ENCODE measurements at regions not wholly inside any gene's neighbourhood (a gene's known extent, or its start where the extent isn't known, plus 50 kb on each side); places are given as distances from the start of the nearest gene placed in this dataset.

DNA sequence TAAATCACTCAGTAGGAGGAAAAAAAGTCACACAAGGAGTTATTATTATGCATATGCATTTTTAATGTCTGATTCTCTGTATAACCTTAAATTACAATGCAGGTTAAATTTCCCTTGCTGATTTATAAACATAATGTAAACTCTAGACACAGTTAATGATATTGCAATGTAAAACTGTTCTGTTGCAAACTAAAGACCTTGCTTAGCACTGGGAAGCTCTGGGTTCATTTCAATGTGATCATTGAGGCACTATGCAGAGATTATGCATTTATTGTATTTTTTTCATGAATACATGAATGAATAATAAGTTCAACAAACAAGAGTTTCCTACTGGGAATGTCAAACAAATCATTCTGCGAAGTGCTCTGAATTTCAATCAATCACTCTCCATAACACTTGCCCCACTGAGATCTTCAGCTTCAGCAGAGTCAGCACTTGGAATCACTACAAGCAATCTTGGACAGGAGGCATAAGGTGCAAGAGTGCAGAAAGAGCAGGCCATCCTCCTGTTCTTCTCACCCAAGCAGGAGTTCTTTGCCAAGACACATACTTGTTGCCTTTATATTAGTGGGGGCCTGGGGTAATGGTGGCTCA, 232.1 kb downstream of the CSNK1G3 start (continued):
- TF ChIP-seq, protein P1, sequence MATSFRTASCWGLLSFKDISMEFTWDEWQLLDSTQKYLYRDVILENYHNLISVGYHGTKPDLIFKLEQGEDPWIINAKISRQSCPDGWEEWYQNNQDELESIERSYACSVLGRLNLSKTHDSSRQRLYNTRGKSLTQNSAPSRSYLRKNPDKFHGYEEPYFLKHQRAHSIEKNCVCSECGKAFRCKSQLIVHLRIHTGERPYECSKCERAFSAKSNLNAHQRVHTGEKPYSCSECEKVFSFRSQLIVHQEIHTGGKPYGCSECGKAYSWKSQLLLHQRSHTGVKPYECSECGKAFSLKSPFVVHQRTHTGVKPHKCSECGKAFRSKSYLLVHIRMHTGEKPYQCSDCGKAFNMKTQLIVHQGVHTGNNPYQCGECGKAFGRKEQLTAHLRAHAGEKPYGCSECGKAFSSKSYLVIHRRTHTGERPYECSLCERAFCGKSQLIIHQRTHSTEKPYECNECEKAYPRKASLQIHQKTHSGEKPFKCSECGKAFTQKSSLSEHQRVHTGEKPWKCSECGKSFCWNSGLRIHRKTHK (tag by site-specific recombination; IDR thresholded peaks at IDR 0.05): no peak
- TF ChIP-seq ZNF155 (tag by site-specific recombination; IDR thresholded peaks at IDR 0.05) (no peak), ZNF184 (tag by site-specific recombination; IDR thresholded peaks at IDR 0.05) (no peak), ZNF76 (tag by site-specific recombination; IDR thresholded peaks at IDR 0.05; ENCODE audit: borderline replicate concordance, low read depth) (no peak)
- TF ChIP-seq, protein P2, sequence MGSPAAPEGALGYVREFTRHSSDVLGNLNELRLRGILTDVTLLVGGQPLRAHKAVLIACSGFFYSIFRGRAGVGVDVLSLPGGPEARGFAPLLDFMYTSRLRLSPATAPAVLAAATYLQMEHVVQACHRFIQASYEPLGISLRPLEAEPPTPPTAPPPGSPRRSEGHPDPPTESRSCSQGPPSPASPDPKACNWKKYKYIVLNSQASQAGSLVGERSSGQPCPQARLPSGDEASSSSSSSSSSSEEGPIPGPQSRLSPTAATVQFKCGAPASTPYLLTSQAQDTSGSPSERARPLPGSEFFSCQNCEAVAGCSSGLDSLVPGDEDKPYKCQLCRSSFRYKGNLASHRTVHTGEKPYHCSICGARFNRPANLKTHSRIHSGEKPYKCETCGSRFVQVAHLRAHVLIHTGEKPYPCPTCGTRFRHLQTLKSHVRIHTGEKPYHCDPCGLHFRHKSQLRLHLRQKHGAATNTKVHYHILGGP (tag by site-specific recombination; IDR thresholded peaks at IDR 0.05): no peak

DNA sequence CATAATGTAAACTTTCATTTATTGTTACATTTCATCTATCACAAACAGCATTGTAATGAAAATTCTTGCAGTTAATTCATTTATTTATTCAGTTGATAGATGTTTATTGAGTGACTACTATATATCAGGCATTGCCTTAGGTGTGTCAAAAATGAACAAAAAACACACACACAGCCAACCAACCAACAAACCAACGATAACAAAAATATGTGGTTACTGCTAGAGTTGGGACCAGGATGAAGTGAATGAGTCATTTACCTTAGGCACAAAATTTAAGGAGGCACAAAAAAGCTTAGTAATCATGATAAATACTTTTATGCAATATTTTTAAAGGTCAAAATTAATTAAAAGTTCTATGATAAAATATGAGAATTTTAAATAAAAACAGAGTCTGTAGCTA, 223.4 kb downstream of the CSNK1G3 start:
- Histone ChIP-seq H3K36me3 (ENCODE audit: control insufficient read depth in 2 of 2, insufficient read depth in 1 of 2, low read length in 2 of 2) (no peaks in the 10 kb centered on the region), H3K4me1 (ENCODE audit: control insufficient read depth, insufficient read depth, low read length) (no peaks in the 10 kb centered on the region), H3K4me3 (ENCODE audit: low read depth, low read length) (no peak overlapping the region), H3K27ac (ENCODE audit: extremely low read depth, low read depth, low read length) (no peak overlapping the region), H3K9me3 (ENCODE audit: control insufficient read depth, insufficient read depth, low read depth, low read length) (no peaks in the 10 kb centered on the region)
- POLR2A ChIA-PET: no interaction called here
- CTCF ChIA-PET: no interaction called here
- TF ChIP-seq ZNF140 (tag by site-specific recombination; IDR thresholded peaks at IDR 0.05): no peak
- TF ChIP-seq KLF9 (tag by site-specific recombination; IDR thresholded peaks at IDR 0.05; ENCODE audit: low read depth): no peak
- TF ChIP-seq, protein P3, sequence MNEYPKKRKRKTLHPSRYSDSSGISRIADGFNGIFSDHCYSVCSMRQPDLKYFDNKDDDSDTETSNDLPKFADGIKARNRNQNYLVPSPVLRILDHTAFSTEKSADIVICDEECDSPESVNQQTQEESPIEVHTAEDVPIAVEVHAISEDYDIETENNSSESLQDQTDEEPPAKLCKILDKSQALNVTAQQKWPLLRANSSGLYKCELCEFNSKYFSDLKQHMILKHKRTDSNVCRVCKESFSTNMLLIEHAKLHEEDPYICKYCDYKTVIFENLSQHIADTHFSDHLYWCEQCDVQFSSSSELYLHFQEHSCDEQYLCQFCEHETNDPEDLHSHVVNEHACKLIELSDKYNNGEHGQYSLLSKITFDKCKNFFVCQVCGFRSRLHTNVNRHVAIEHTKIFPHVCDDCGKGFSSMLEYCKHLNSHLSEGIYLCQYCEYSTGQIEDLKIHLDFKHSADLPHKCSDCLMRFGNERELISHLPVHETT (tag by site-specific recombination; IDR thresholded peaks at IDR 0.05): no peak
- no peak for TF ChIP-seq HOXD13 (CRISPR knock-in tag; IDR thresholded peaks at IDR 0.05; ENCODE audit: borderline replicate concordance)
- TF ChIP-seq, protein P4, sequence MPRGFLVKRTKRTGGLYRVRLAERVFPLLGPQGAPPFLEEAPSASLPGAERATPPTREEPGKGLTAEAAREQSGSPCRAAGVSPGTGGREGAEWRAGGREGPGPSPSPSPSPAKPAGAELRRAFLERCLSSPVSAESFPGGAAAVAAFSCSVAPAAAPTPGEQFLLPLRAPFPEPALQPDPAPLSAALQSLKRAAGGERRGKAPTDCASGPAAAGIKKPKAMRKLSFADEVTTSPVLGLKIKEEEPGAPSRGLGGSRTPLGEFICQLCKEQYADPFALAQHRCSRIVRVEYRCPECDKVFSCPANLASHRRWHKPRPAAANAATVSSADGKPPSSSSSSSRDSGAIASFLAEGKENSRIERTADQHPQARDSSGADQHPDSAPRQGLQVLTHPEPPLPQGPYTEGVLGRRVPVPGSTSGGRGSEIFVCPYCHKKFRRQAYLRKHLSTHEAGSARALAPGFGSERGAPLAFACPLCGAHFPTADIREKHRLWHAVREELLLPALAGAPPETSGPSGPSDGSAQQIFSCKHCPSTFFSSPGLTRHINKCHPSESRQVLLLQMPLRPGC (tag by site-specific recombination; IDR thresholded peaks at IDR 0.05): no peak
- no peak for TF ChIP-seq GLI2 (tag by site-specific recombination; IDR thresholded peaks at IDR 0.05; ENCODE audit: borderline replicate concordance, low read depth)
- TF ChIP-seq, protein P5, sequence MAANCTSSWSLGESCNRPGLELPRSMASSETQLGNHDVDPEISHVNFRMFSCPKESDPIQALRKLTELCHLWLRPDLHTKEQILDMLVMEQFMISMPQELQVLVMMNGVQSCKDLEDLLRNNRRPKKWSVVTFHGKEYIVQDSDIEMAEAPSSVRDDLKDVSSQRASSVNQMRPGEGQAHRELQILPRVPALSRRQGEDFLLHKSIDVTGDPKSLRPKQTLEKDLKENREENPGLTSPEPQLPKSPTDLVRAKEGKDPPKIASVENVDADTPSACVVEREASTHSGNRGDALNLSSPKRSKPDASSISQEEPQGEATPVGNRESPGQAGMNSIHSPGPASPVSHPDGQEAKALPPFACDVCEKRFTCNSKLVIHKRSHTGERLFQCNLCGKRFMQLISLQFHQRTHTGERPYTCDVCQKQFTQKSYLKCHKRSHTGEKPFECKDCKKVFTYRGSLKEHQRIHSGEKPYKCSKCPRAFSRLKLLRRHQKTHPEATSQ (tag by site-specific recombination; IDR thresholded peaks at IDR 0.05): no peak
- no peak for TF ChIP-seq ZNF157 (tag by site-specific recombination; IDR thresholded peaks at IDR 0.05)
- no peak for TF ChIP-seq ZNF121 (tag by site-specific recombination; IDR thresholded peaks at IDR 0.05)
- TF ChIP-seq, protein P6, sequence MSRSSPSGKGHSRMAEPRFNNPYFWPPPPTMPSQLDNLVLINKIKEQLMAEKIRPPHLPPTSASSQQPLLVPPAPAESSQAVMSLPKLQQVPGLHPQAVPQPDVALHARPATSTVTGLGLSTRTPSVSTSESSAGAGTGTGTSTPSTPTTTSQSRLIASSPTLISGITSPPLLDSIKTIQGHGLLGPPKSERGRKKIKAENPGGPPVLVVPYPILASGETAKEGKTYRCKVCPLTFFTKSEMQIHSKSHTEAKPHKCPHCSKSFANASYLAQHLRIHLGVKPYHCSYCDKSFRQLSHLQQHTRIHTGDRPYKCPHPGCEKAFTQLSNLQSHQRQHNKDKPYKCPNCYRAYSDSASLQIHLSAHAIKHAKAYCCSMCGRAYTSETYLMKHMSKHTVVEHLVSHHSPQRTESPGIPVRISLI (tag by site-specific recombination; IDR thresholded peaks at IDR 0.05): no peak
- TF ChIP-seq ZNF843 (tag by site-specific recombination; IDR thresholded peaks at IDR 0.05): no peak
- TF ChIP-seq ZNF549 (tag by site-specific recombination; IDR thresholded peaks at IDR 0.05): no peak
- no peak for TF ChIP-seq ZNF341 (tag by site-specific recombination; IDR thresholded peaks at IDR 0.05; ENCODE audit: low read depth)
- TF ChIP-seq ZNF48 (tag by site-specific recombination; IDR thresholded peaks at IDR 0.05): no peak
- TF ChIP-seq, protein P7, sequence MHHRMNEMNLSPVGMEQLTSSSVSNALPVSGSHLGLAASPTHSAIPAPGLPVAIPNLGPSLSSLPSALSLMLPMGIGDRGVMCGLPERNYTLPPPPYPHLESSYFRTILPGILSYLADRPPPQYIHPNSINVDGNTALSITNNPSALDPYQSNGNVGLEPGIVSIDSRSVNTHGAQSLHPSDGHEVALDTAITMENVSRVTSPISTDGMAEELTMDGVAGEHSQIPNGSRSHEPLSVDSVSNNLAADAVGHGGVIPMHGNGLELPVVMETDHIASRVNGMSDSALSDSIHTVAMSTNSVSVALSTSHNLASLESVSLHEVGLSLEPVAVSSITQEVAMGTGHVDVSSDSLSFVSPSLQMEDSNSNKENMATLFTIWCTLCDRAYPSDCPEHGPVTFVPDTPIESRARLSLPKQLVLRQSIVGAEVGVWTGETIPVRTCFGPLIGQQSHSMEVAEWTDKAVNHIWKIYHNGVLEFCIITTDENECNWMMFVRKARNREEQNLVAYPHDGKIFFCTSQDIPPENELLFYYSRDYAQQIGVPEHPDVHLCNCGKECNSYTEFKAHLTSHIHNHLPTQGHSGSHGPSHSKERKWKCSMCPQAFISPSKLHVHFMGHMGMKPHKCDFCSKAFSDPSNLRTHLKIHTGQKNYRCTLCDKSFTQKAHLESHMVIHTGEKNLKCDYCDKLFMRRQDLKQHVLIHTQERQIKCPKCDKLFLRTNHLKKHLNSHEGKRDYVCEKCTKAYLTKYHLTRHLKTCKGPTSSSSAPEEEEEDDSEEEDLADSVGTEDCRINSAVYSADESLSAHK (tag by site-specific recombination; IDR thresholded peaks at IDR 0.05): no peak

Data from HEK293 (cell line).